Breast epithelium (tissue), 3 donors: ENCODE measurements at regions not wholly inside any gene's neighbourhood (a gene's known extent, or its start where the extent isn't known, plus 50 kb on each side); places are given as distances from the start of the nearest gene placed in this dataset.

Experiments
- CTCF ChIP-seq, 3 donors: fragments of 450-650 bp; IDR thresholded peaks; one replicate each; pipeline ENCODE4 v1.5.1; 2016 to 2017; ENCODE audit warnings: antibody characterized with exemption in 3 of 3, mild to moderate bottlenecking in 3 of 3, moderate library complexity in 3 of 3
- POLR2AphosphoS5 ChIP-seq, 3 donors: sonication (generic); formaldehyde crosslinking; IDR thresholded peaks; one replicate each; pipeline ENCODE4 v1.6.1; 2017; ENCODE audit warnings: antibody characterized with exemption in 3 of 3

- TF ChIP-seq POLR2AphosphoS5 (IDR thresholded peaks at IDR 0.05) (no peak), CTCF (IDR thresholded peaks at IDR 0.05) (no peak)
These were observed 182.9 kb upstream of the SLC38A2 start for GRCh38 chr12:46555406-46555852.
